Transverse colon (tissue), 4 donors: ENCODE measurements at regions not wholly inside any gene's neighbourhood (a gene's known extent, or its start where the extent isn't known, plus 50 kb on each side); places are given as distances from the start of the nearest gene placed in this dataset.

Experiments used
- DNase-seq: peaks from one replicate; pipeline ENCODE4 v3.0.0-alpha.2; 2019
- H3K27ac ChIP-seq, 4 donors: fragments of 200-600 bp; sonication (generic); 2 replicates each; pipeline ENCODE4 v1.5.1; 2016 to 2018; ENCODE audit warnings: inconsistent platforms in 4 of 4
- H3K27me3 ChIP-seq: fragments of 200-600 bp; sonication (generic); 2 replicates; pipeline ENCODE4 v1.5.1; 2017; ENCODE audit warnings: inconsistent platforms
- H3K36me3 ChIP-seq, 4 donors: fragments of 200-600 bp; sonication (generic); 2 replicates each; pipeline ENCODE4 v1.5.1; 2017 to 2019; ENCODE audit warnings: inconsistent platforms in 4 of 4
- H3K4me1 ChIP-seq, 4 donors: fragments of 200-600 bp; sonication (generic); 2 replicates each; pipeline ENCODE4 v1.5.1; 2017 to 2020; ENCODE audit warnings: inconsistent platforms in 4 of 4
- H3K4me3 ChIP-seq, 4 donors: fragments of 200-600 bp; sonication (generic); 1 replicate in 1 of 4; 2 replicates in 3 of 4; pipeline versions ENCODE4 v1.5.1 to v1.6.1; 2017 to 2019; ENCODE audit warnings: inconsistent platforms in 4 of 4
- H3K9me3 ChIP-seq, 2 donors: fragments of 200-600 bp; sonication (generic); 2 replicates each; pipeline ENCODE4 v1.5.1; 2017 to 2019; ENCODE audit warnings: inconsistent platforms in 2 of 2
- EP300 ChIP-seq: sonication (generic); formaldehyde crosslinking; IDR thresholded peaks from one replicate; pipeline ENCODE4 v1.6.1; 2017; ENCODE audit warnings: antibody characterized with exemption, low read depth
- POLR2A ChIP-seq: fragments of 450-650 bp; IDR thresholded peaks from one replicate; pipeline ENCODE4 v1.6.1; 2016; ENCODE audit warnings: antibody characterized with exemption, mild to moderate bottlenecking, moderate library complexity
- POLR2AphosphoS5 ChIP-seq, 3 donors: sonication (generic); formaldehyde crosslinking; IDR thresholded peaks; one replicate each; pipeline ENCODE4 v1.6.1; 2016; ENCODE audit warnings: antibody characterized with exemption in 3 of 3
- WGBS, 2 donors: methylation state at CpG; one replicate each; pipeline ENCODE4 v1.1.5; 2018; ENCODE audit warnings: low coverage in 1 of 2; 5-methylcytosine and 5-hydroxymethylcytosine counted together
- in situ Hi-C, 4 donors: fragments of 200-750 bp; cut with MboI; loops; one replicate each; pipeline versions ENCODE4 v1.15.0 to v1.15.1; 2017; ENCODE audit warnings: low sequenced_read_pairs in 3 of 4, low pct_ligation_motif_present in 1 of 4, low pct_unique_long_range_greater_than_20kb in 1 of 4
- intact Hi-C: fragments of 100-400 bp; cut with DNase I; formaldehyde crosslinking; loops from one replicate; pipeline ENCODE4 v1.15.1; 2023; ENCODE audit warnings: low total_unique reads
- TF ChIP-seq, protein P1 (sequence below), 5 experiments: fragments of 200-600 bp in 3 of 5; fragments of 450-650 bp in 2 of 5; sonication (generic) in 3 of 5; IDR thresholded peaks; 1 replicate in 2 of 5; 2 replicates in 3 of 5; pipeline ENCODE4 v1.5.1; 2016 to 2017; ENCODE audit warnings: antibody characterized with exemption in 5 of 5, inconsistent platforms in 3 of 5, mild to moderate bottlenecking in 2 of 5, moderate library complexity in 1 of 5

DNA sequence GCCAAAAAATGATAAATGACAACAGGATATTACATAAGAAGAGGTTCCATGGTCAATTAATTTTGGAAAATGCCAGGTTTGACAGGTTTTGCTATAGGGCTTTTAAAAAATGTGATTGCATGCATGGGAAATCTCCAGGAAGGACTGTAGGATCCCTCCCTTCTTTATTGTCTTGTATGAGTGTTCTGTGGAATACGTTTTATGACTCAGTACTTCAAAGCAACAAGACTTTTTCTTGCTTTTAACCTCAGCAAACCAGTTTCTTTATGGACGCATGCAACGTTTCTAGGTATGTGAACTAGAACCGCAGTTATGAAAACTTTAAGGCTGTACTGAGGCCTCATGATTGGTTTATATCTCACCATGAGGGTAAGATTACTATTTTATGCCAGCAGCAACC lies 76.6 kb upstream of the NTRK2 start:
- H3K4me1 ChIP-seq: no peaks in the 10 kb centered on the region
- no peak overlapping the region for H3K27ac ChIP-seq
- in situ Hi-C loops: no loop called here
- no peaks in the 10 kb centered on the region for H3K36me3 ChIP-seq
- no peaks in the 10 kb centered on the region for H3K9me3 ChIP-seq
- intact Hi-C loops: no loop called here
- DNase-seq: no peak
- no peaks in the 10 kb centered on the region for H3K27me3 ChIP-seq
- WGBS, 2 donors: 57 to 63% methylated on average over 3 to 4 of the region's 4 CpGs
- no peak for TF ChIP-seq EP300
- no peak for TF ChIP-seq POLR2A
- TF ChIP-seq, protein P1, sequence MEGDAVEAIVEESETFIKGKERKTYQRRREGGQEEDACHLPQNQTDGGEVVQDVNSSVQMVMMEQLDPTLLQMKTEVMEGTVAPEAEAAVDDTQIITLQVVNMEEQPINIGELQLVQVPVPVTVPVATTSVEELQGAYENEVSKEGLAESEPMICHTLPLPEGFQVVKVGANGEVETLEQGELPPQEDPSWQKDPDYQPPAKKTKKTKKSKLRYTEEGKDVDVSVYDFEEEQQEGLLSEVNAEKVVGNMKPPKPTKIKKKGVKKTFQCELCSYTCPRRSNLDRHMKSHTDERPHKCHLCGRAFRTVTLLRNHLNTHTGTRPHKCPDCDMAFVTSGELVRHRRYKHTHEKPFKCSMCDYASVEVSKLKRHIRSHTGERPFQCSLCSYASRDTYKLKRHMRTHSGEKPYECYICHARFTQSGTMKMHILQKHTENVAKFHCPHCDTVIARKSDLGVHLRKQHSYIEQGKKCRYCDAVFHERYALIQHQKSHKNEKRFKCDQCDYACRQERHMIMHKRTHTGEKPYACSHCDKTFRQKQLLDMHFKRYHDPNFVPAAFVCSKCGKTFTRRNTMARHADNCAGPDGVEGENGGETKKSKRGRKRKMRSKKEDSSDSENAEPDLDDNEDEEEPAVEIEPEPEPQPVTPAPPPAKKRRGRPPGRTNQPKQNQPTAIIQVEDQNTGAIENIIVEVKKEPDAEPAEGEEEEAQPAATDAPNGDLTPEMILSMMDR (IDR thresholded peaks at IDR 0.05): no peak
- no peak for TF ChIP-seq POLR2AphosphoS5 (IDR thresholded peaks at IDR 0.05)
- no peak overlapping the region for H3K4me3 ChIP-seq

DNA sequence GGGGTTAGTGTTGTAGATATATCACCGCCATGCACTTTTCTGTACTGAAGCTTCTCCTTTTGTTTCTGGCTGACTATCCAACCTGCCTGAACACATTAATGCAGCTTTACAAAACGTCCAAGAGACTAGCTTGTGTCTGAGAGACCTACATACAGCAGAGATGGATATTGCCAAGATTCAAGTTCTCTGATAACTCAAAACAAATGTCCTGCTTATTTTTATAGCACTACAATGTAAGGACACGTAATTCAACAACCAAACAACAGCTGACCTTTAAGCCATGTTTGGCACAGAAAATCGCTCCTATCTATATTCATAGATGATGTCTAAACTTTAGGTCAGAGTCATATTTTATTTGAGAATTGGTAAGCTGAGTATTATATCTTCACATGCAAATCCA lies 76.2 kb upstream of the NTRK2 start:
- no peaks in the 10 kb centered on the region for H3K9me3 ChIP-seq
- H3K4me1 ChIP-seq: no peaks in the 10 kb centered on the region
- 36 to 48% methylated on average over 4 of the region's 4 CpGs for WGBS, 2 donors
- no peak overlapping the region for H3K27ac ChIP-seq
- H3K36me3 ChIP-seq: no peaks in the 10 kb centered on the region
- no peak for DNase-seq
- no peak overlapping the region for H3K4me3 ChIP-seq
- in situ Hi-C loops (no loop called here), intact Hi-C loops (no loop called here)
- H3K27me3 ChIP-seq: no peaks in the 10 kb centered on the region
- TF ChIP-seq POLR2AphosphoS5 (IDR thresholded peaks at IDR 0.05) (no peak), POLR2A (no peak), EP300 (no peak)
- TF ChIP-seq, protein P1 (IDR thresholded peaks at IDR 0.05): no peak

DNA sequence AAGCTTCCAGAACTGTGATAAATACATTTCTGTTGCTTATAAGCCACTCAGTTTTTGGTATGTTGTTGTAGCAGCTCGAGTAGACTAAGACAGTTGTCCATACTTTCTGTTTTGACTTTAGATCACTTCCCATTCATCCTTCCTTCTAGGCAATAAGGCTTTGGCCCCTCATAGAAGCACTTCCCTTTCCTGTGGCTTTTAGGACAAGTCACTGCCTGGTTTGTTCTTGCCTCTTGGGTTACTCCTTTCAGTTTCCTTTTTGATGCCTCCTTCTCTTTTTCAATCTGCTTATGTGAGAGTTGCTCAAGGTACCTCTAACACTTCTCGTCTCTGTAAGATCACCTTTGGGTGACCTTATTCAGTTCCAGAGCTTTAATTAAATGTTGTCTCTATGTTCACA lies 72.4 kb upstream of the NTRK2 start:
- H3K9me3 ChIP-seq: no peaks in the 10 kb centered on the region
- DNase-seq: no peak
- H3K36me3 ChIP-seq: no peaks in the 10 kb centered on the region
- WGBS, 2 donors: 42% methylated on average over 2 of the region's 2 CpGs
- no peak for TF ChIP-seq POLR2A
- no peak for TF ChIP-seq EP300
- TF ChIP-seq, protein P1 (IDR thresholded peaks at IDR 0.05): no peak
- no peak for TF ChIP-seq POLR2AphosphoS5 (IDR thresholded peaks at IDR 0.05)
- H3K27ac ChIP-seq: no peak overlapping the region
- H3K4me3 ChIP-seq: no peak overlapping the region
- H3K4me1 ChIP-seq: no peaks in the 10 kb centered on the region
- in situ Hi-C loops: no loop called here
- H3K27me3 ChIP-seq: no peaks in the 10 kb centered on the region
- intact Hi-C loops: no loop called here

DNA sequence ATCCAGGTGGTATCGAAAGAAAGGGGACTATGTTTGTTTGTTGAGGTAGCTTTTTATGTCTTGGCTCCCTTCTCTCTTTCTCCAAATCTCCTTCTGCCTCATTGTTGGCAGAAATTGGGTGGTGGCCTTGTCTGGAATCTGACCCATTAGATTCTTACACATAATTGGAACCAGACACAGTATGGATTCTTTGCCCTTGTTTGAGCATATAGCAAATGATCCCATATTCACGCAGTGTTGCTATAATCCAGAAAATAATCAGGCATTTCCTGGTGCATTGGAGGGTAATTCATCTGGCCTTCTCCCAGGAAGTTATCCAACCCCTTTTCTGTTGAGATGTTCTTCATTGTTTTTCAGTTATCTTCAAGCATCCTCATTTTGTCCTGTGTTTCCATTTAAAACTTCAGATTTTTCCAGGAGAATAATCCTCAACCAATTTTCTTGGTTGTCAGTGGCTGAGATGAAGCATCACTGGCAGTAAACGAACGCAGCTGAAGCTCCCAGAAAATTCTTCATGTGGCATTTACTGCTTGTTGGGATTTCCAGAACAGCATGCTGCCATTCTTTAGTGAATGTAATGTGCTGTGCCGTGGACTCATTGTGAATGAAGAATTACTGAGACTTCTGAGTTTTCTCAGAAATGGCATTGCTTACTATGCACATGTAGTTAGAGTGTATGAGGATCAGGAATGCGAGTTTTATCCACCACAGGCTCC lies 70.5 kb upstream of the NTRK2 start:
- no peak overlapping the region for H3K27ac ChIP-seq
- in situ Hi-C loops (no loop called here), intact Hi-C loops (no loop called here)
- no peak for DNase-seq
- H3K36me3 ChIP-seq: no peaks in the 10 kb centered on the region
- TF ChIP-seq EP300: no peak
- no peak for TF ChIP-seq POLR2A
- TF ChIP-seq, protein P1 (IDR thresholded peaks at IDR 0.05): no peak
- no peak for TF ChIP-seq POLR2AphosphoS5 (IDR thresholded peaks at IDR 0.05)
- no peaks in the 10 kb centered on the region for H3K4me1 ChIP-seq
- H3K9me3 ChIP-seq: no peaks in the 10 kb centered on the region
- WGBS, 2 donors: 66 to 73% methylated on average over 4 to 6 of the region's 6 CpGs
- H3K4me3 ChIP-seq: no peak overlapping the region
- no peaks in the 10 kb centered on the region for H3K27me3 ChIP-seq
